NAMALWA (cell line): ENCODE measurements at regions not wholly inside any gene's neighbourhood (a gene's known extent, or its start where the extent isn't known, plus 50 kb on each side); places are given as distances from the start of the nearest gene placed in this dataset.
"Not testable (repeated sequence)": the region's sequence is repeated elsewhere in the genome, so short reads cannot be mapped to it uniquely, and the experiment has no call there.

Experiments
- DNase-seq: peaks from one replicate; pipeline ENCODE4 v3.0.0-alpha.2; 2015; ENCODE audit warnings: low spot score

DNA sequence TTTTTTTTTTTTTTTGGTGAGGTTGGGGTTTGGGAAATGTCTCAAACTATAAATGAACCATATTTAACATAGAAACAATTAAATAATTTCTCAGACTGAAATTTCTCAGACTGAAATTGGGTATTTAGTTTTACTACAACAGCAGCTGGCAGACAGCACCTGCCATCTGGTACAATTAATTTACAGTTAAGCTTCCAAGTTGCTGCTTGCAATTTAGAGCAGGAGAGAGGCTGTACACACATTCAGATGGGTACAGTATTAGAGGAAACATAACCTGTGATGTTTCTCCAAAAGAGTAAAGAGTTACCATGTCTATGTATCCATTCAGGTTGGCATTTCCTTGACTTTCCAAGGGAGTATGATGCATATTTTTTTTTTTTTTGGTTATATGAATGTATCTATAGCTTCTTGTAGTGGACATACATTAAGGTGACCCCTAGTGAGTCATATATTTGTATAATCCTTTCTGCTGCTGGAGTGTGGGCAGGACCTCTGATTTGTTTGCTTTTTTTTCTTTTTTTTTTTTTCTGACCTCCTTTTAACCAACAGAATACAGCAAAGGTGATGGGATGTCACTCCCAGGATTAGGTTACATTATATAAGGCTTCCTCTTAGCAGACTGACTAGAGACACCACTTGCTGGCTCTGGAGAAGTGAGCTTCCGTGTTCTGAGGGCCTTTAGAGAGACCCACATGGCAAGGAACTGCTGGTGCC lies 201.7 kb downstream of the PTH2R start:
- no peak for DNase-seq

DNA sequence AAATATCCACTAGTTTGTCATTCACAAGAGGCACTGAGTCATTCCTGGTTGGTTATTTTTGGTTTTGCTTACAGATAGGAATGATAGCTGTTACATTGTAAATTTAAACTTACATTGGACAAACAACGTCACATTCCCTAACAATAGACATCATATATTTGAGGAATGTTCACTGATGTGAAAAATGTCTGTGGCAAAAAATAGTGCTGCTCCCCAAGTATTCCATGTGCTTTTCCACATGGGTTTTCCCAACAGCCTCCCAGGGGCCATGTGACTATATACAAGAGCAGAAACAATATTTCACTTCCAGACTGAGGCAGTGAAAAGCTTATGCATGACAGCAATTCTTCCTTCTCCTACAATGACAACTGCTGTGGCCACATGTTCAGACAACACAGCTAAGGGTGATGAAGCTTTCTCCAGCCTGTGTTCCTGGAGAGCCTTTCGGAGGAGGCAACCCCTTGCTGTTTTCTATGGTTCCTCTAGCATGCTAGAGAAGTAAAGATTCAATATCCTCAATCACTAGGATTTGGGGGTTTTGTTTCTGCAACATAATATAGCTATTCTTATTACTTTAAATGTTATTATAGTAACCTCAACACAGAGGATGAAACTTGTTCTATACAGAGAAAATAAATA lies 202.7 kb downstream of the PTH2R start:
- no peak for DNase-seq

DNA sequence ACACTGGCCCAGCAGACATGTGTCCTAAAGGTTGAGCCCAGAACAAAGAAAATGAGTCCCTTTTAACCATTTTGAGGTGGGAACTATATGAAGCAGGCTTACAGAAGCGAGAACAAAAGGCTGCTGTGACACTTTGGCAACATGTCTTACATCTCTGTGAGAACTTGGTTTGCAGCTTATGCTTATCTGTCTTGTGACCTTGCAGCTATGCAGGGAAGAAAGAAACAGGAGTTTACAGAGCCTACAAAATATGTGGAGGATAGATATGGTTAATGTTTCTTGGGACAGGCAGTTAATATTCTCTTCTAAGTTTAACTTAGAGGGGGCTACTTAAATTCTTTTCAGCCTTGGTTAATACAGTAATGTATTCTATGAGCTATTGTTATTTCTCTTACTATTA lies 209.1 kb downstream of the PTH2R start:
- not testable (repeated sequence) for DNase-seq

- DNase-seq, result no peak
These were observed 211.6 kb downstream of the PTH2R start for GRCh38 chr2:208618220-208618619.

GRCh38 chr2:208619993-208620392 lies 213.4 kb downstream of the PTH2R start:
- no peak for DNase-seq

DNA sequence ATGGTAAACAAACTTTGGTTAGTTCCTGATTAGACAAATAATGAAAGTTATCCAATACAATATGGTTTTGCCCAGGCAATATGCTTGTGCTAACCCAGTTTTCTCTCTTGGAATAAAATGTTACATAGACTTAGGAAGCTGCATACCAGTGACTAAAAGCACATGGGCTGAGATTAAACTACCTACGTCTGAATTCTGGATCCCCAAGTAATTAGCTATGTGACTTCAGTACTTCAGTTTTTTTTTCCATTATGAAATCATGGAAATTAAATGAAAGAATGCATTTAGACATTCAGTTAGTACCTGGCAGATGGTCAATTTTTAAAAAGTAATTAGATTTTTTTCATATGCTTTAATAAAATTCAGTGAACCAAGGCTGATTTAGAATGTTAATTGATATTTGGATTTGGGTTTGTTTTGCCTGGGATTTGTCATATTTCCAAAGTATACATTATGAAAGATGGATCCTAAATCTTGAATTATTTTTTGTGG lies 213.9 kb downstream of the PTH2R start:
- no peak for DNase-seq

- no peak for DNase-seq
These were observed 220.7 kb downstream of the PTH2R start for GRCh38 chr2:208627110-208627884.

GRCh38 chr2:208627916-208628315 lies 221.3 kb downstream of the PTH2R start:
- DNase-seq, result no peak

GRCh38 chr2:208638059-208638458 lies 231.5 kb downstream of the PTH2R start:
- no peak for DNase-seq

DNA sequence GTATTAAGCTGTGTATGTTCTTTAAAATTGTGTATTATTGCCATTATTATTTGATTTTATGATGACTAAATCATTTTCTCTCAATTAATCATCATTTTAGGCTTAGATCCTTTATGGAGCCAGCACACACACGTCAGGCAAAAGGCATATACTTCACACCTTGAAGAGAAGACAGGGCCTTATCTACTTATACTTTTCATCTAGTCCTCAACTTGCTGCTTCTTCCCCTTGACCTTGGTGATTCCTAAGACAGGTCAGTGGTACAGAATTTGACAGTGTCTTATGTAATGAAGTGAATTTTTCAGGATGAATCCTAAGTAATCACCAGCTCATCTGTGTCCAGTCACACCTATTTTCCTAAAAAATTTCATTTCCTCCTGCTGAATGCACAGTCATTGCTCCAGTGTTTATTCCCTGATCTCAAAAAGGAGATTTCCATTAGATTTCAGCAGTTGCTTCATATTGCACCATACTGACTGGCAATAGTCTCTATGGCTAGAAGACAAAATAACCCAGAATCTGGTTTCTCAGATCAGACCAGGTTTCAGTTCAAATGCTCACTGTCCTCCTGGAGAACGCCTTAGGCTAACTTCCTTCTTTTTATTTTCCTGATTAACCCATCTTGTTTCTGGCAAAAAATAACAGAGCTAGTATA lies 235.7 kb downstream of the PTH2R start:
- no peak for DNase-seq

GRCh38 chr2:208643145-208643544 lies 236.6 kb downstream of the PTH2R start:
- DNase-seq, result no peak

DNA sequence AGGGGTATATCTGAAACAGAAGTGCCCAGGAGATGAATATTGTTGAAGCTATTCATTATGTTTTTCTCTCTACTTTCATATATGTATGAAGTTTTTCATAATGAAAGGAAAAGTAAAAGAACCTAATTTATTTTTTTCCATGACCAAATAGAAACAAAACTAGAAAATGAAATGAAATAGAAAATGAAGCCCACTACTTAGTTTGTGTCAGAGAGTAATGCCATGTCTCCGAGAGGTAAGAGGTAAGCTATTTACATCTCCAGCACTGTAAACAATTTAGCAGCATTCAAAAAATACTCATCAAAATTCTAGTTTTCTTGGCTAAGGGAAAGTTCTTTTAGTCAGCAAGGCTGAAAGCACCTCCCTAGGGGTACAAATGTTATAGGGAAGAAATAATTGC lies 238.6 kb downstream of the PTH2R start:
- no peak for DNase-seq

- DNase-seq, result no peak
These were observed 241.8 kb downstream of the PTH2R start for GRCh38 chr2:208648368-208648767.

DNA sequence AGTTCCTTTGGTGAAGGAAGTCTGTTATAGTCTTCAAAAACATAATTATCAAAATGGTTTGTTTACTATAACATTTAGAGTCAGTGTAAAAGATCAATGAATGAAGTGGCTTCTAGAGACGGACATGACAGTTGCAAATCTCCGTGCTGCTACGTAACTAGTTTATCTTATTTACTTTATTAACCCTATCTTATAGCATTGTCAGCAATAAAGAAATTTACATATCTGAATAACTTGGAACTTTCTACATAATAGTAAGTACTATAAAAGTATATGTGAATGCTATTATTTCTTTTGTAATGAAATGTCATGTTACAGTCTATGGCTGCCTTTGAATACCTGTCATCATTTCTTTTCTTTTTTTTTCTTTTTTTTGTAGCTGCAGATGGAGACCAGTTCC lies 246.8 kb downstream of the PTH2R start:
- no peak for DNase-seq

DNA sequence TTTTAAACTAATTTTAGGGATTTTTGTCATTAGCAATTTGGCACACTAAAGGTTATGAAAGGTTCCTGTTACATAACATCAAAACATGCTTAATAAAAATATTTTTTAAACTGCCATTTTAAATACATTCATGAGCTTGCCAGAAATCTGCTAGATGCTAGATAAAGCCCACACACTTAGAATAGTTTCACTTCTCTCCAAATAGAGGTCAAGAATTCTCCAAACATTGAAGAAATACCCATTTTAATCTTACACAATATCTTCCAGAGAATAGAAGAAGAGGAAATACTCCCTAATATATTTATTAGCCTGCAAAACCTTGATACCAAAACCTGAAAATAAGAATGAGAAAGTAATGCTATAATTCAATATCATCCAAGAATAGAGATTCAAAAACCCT lies 247.5 kb downstream of the PTH2R start:
- no peak for DNase-seq

DNA sequence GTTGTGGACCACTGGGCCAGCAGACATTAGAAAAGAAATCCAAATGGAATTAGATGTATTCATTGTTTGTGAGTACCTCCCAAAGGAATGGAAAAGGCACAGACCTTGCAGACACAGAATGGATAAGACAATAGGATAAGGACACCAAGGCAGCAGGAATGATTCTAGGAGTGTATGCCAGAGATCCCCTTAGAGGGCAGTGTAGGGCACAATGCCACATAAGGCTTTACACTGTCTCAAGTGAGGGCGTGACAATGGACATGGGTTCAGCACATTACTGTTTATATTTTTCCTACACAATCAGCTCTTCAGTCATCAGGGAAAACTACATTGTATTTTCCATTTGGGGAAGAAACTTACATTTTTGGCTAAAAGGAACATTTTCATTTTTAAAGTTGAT lies 250.9 kb downstream of the PTH2R start:
- peak; percentile 3 for DNase-seq

GRCh38 chr2:208669394-208669793 lies 262.8 kb downstream of the PTH2R start:
- DNase-seq, result no peak

GRCh38 chr2:208671284-208671683 lies 264.7 kb downstream of the PTH2R start:
- DNase-seq, result no peak

- no peak for DNase-seq
These were observed 265.5 kb downstream of the PTH2R start for GRCh38 chr2:208671886-208672680.

DNA sequence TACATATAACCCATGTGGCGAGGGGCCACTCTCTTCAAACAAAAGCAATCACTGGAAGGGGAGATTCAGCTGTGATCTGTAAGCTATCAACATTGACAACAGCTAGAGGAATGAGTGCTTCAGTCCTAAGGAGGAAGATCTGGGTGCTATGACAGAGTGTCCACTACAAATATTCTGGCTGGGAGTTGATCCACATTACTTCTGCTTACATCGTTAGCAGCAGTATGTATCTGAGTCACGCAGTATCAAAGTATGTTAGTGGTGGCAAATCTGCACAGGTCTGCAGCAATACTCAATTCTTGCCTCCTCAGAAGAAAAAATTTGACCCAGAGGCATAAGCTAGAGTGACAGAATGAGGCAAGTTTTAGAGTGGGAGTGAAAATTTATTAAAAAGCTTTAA lies 267.0 kb downstream of the PTH2R start:
- DNase-seq, result no peak

- DNase-seq, result no peak
These were observed 268.3 kb downstream of the PTH2R start for GRCh38 chr2:208674919-208675318.

GRCh38 chr2:208685929-208686328 lies 279.3 kb downstream of the PTH2R start:
- DNase-seq, result not testable (repeated sequence)
